Small intestine (tissue), 7 donors: ENCODE measurements at regions not wholly inside any gene's neighbourhood (a gene's known extent, or its start where the extent isn't known, plus 50 kb on each side); places are given as distances from the start of the nearest gene placed in this dataset.

Experiments
- DNase-seq, 2 donors: peaks; one replicate each; pipeline versions ENCODE4 v3.0.0 to v3.0.0-alpha.2; 2013
- FAIRE-seq: peaks from 2 replicates; lab custom pipeline; 2012; peaks lifted over from hg19 to GRCh38; lab: Jason Lieb, UNC
- H3K27ac ChIP-seq, 3 donors: one replicate each; pipeline ENCODE4 v1.5.1; 2013; ENCODE audit warnings: low read length in 2 of 3, mild to moderate bottlenecking in 2 of 3, control low read depth in 1 of 3, inconsistent platforms in 1 of 3, low read depth in 1 of 3, moderate library complexity in 1 of 3
- H3K27me3 ChIP-seq, 3 donors: one replicate each; pipeline ENCODE4 v1.6.1; 2013; ENCODE audit warnings: low read length in 3 of 3, inconsistent platforms in 1 of 3; ENCODE audit not compliant: control insufficient read depth in 3 of 3, insufficient read depth in 3 of 3
- H3K36me3 ChIP-seq, 3 donors: one replicate each; pipeline ENCODE4 v1.6.1; 2013; ENCODE audit warnings: low read length in 3 of 3, inconsistent platforms in 1 of 3, low read depth in 1 of 3, mild to moderate bottlenecking in 1 of 3, moderate library complexity in 1 of 3; ENCODE audit not compliant: control insufficient read depth in 3 of 3, insufficient read depth in 2 of 3
- H3K4me1 ChIP-seq, 3 donors: one replicate each; pipeline ENCODE4 v1.6.1; 2013; ENCODE audit warnings: low read length in 2 of 3, inconsistent platforms in 1 of 3, low read depth in 1 of 3, mild to moderate bottlenecking in 1 of 3, moderate library complexity in 1 of 3; ENCODE audit not compliant: control insufficient read depth in 3 of 3, insufficient read depth in 2 of 3
- H3K4me3 ChIP-seq, 3 donors: one replicate each; pipeline ENCODE4 v1.5.1; 2013; ENCODE audit warnings: low read length in 3 of 3, control low read depth in 1 of 3, inconsistent platforms in 1 of 3, low read depth in 1 of 3, mild to moderate bottlenecking in 1 of 3, moderate library complexity in 1 of 3
- H3K9me3 ChIP-seq, 2 donors: one replicate each; pipeline ENCODE4 v1.6.1; 2013; ENCODE audit warnings: low read depth in 1 of 2, low read length in 1 of 2; ENCODE audit not compliant: control insufficient read depth in 2 of 2, insufficient read depth in 1 of 2
- WGBS, 3 donors: extraction: QIAGEN DNeasy Blood & Tissue Kit; methylation state at CpG; one replicate each; pipeline ENCODE4 v1.1.7; 2013; 5-methylcytosine and 5-hydroxymethylcytosine counted together
- donor health status: healthy with polysubstance abuse.
- donor health status: control.
- donor health status: control.
- donor health status: Bipolar disorder and iron deficiency.
- donor health status: healthy.

- WGBS, 3 donors, result 45 to 71% (median 46%) methylated on average over 4 of the region's 4 CpGs
- Histone ChIP-seq H3K4me3 (no peak overlapping the region), H3K27me3 (peaks cover 0 to 3% (median 0%) of the 10 kb centered on the region in 3 donors), H3K4me1 (no peaks in the 10 kb centered on the region), H3K9me3 (no peaks in the 10 kb centered on the region), H3K27ac (no peak overlapping the region), H3K36me3 (no peaks in the 10 kb centered on the region)
- DNase-seq (no peak), FAIRE-seq (no peak)
Observed at GRCh38 chr17:33487187-33487879, 194.2 kb upstream of the ASIC2 start.

- Histone ChIP-seq H3K36me3 (no peaks in the 10 kb centered on the region), H3K27me3 (no peaks in the 10 kb centered on the region), H3K27ac (no peak overlapping the region), H3K4me1 (no peaks in the 10 kb centered on the region), H3K9me3 (no peaks in the 10 kb centered on the region), H3K4me3 (no peak overlapping the region)
- FAIRE-seq (no peak), DNase-seq (no peak)
- WGBS, 3 donors, result 78 to 80% (median 79%) methylated on average over 9 of the region's 9 CpGs
Observed at GRCh38 chr17:33491871-33492481, 198.9 kb upstream of the ASIC2 start.

- no peaks in the 10 kb centered on the region for H3K27me3 ChIP-seq
- H3K36me3 ChIP-seq, result no peaks in the 10 kb centered on the region
- FAIRE-seq, result no peak
- H3K4me3 ChIP-seq, result no peak overlapping the region
- H3K27ac ChIP-seq, result peak overlapping the region in 1 of 3 donors; percentile 11
- H3K9me3 ChIP-seq, result no peaks in the 10 kb centered on the region
- no peaks in the 10 kb centered on the region for H3K4me1 ChIP-seq
- 47 to 67% (median 51%) methylated on average over 3 of the region's 3 CpGs for WGBS, 3 donors
- DNase-seq, result no peak
Observed at GRCh38 chr17:33492731-33493265, 199.7 kb upstream of the ASIC2 start.

GRCh38 chr17:33493566-33493965 lies 200.5 kb upstream of the ASIC2 start:
- no peaks in the 10 kb centered on the region for H3K9me3 ChIP-seq
- DNase-seq (no peak), FAIRE-seq (no peak)
- no peak overlapping the region for H3K27ac ChIP-seq
- H3K4me3 ChIP-seq, result no peak overlapping the region
- 69 to 83% (median 82%) methylated on average over 5 of the region's 5 CpGs for WGBS, 3 donors
- H3K27me3 ChIP-seq, result no peaks in the 10 kb centered on the region
- no peaks in the 10 kb centered on the region for H3K4me1 ChIP-seq
- H3K36me3 ChIP-seq, result no peaks in the 10 kb centered on the region

- H3K36me3 ChIP-seq, result no peaks in the 10 kb centered on the region
- H3K9me3 ChIP-seq, result no peaks in the 10 kb centered on the region
- DNase-seq (no peak), FAIRE-seq (no peak)
- H3K4me1 ChIP-seq, result no peaks in the 10 kb centered on the region
- no peak overlapping the region for H3K4me3 ChIP-seq
- no peaks in the 10 kb centered on the region for H3K27me3 ChIP-seq
- no peak overlapping the region for H3K27ac ChIP-seq
- 59 to 75% (median 61%) methylated on average over 4 of the region's 4 CpGs for WGBS, 3 donors
Observed at GRCh38 chr17:33494151-33494550, 201.1 kb upstream of the ASIC2 start.

GRCh38 chr17:33497623-33498022 lies 204.5 kb upstream of the ASIC2 start:
- WGBS, 3 donors, result 63 to 70% (median 69%) methylated on average over 3 of the region's 3 CpGs
- FAIRE-seq, result no peak
- H3K9me3 ChIP-seq, result no peaks in the 10 kb centered on the region
- no peak for DNase-seq
- no peaks in the 10 kb centered on the region for H3K4me1 ChIP-seq
- H3K27ac ChIP-seq, result no peak overlapping the region
- no peaks in the 10 kb centered on the region for H3K36me3 ChIP-seq
- H3K27me3 ChIP-seq, result no peaks in the 10 kb centered on the region
- H3K4me3 ChIP-seq, result no peak overlapping the region

GRCh38 chr17:33498069-33498468 lies 205.0 kb upstream of the ASIC2 start:
- H3K4me1 ChIP-seq, result no peaks in the 10 kb centered on the region
- DNase-seq, result no peak
- WGBS, 3 donors, result 65 to 70% (median 68%) methylated on average over 6 of the region's 6 CpGs
- H3K27me3 ChIP-seq, result no peaks in the 10 kb centered on the region
- no peak overlapping the region for H3K4me3 ChIP-seq
- H3K9me3 ChIP-seq, result no peaks in the 10 kb centered on the region
- no peak overlapping the region for H3K27ac ChIP-seq
- no peak for FAIRE-seq
- H3K36me3 ChIP-seq, result no peaks in the 10 kb centered on the region

- Histone ChIP-seq H3K9me3 (no peaks in the 10 kb centered on the region), H3K36me3 (no peaks in the 10 kb centered on the region), H3K27me3 (no peaks in the 10 kb centered on the region), H3K27ac (no peak overlapping the region), H3K4me1 (no peaks in the 10 kb centered on the region), H3K4me3 (no peak overlapping the region)
- DNase-seq, result no peak
- no peak for FAIRE-seq
Observed at GRCh38 chr17:33499040-33499439, 205.9 kb upstream of the ASIC2 start.
